HG03139 (cell line): ENCODE measurements at regions not wholly inside any gene's neighbourhood (a gene's known extent, or its start where the extent isn't known, plus 50 kb on each side); places are given as distances from the start of the nearest gene placed in this dataset.

Experiments used
- ATAC-seq: cut with Tn5 transposase; IDR thresholded peaks from one replicate; pipeline ENCODE4 v1.9.1; 2021; ENCODE audit not compliant: unreplicated experiment

- ATAC-seq, result no peak
Observed at GRCh38 chr10:44769450-44769849, 141.7 kb upstream of the TMEM72 start.

GRCh38 chr10:44771233-44771995 lies 139.7 kb upstream of the TMEM72 start:
- ATAC-seq, result no peak

- ATAC-seq, result no peak
Observed at GRCh38 chr10:44773565-44773964, 137.6 kb upstream of the TMEM72 start.

- ATAC-seq, result no peak
Observed at GRCh38 chr10:44774676-44775401, 136.3 kb upstream of the TMEM72 start.

GRCh38 chr10:44775402-44775741 lies 135.8 kb upstream of the TMEM72 start:
- no peak for ATAC-seq

GRCh38 chr10:44776181-44776580 lies 135.0 kb upstream of the TMEM72 start:
- no peak for ATAC-seq

- ATAC-seq, result no peak
Observed at GRCh38 chr10:44779511-44779910, 131.6 kb upstream of the TMEM72 start.

- ATAC-seq, result no peak
Observed at GRCh38 chr10:44780426-44780825, 130.7 kb upstream of the TMEM72 start.

GRCh38 chr10:44781131-44781530 lies 130.0 kb upstream of the TMEM72 start:
- no peak for ATAC-seq

- ATAC-seq, result no peak
Observed at GRCh38 chr10:44786286-44786850, 124.8 kb upstream of the TMEM72 start.

GRCh38 chr10:44787480-44788075 lies 123.6 kb upstream of the TMEM72 start:
- no peak for ATAC-seq

- ATAC-seq, result no peak
Observed at GRCh38 chr10:44788147-44789129, 122.7 kb upstream of the TMEM72 start.

- ATAC-seq, result no peak
Observed at GRCh38 chr10:44792119-44792775, 118.9 kb upstream of the TMEM72 start.

- no peak for ATAC-seq
Observed at GRCh38 chr10:44799966-44800365, 111.2 kb upstream of the TMEM72 start.

- no peak for ATAC-seq
Observed at GRCh38 chr10:44801383-44802327, 109.5 kb upstream of the TMEM72 start.

GRCh38 chr10:44803862-44804261 lies 107.3 kb upstream of the TMEM72 start:
- no peak for ATAC-seq

- no peak for ATAC-seq
Observed at GRCh38 chr10:44804661-44805060, 106.5 kb upstream of the TMEM72 start.

GRCh38 chr10:44805466-44806210 lies 105.5 kb upstream of the TMEM72 start:
- ATAC-seq, result no peak
